Lung (tissue), 11 donors: ENCODE measurements at regions not wholly inside any gene's neighbourhood (a gene's known extent, or its start where the extent isn't known, plus 50 kb on each side); places are given as distances from the start of the nearest gene placed in this dataset.

Experiments
- ATAC-seq: fragments of 200-7000 bp; cut with Tn5 transposase; one replicate; pipeline ENCODE4 v1.9.1; 2020; ENCODE audit warnings: moderate number of reproducible peaks; ENCODE audit not compliant: insufficient read depth, low FRiP score
- DNase-seq, 3 donors: peaks; one replicate each; pipeline ENCODE4 v3.0.0-alpha.2; 2013 to 2017
- H3K27ac ChIP-seq, 2 donors: one replicate each; pipeline ENCODE4 v1.5.1; 2013; ENCODE audit warnings: mild to moderate bottlenecking in 2 of 2, moderate library complexity in 2 of 2, control low read depth in 1 of 2, inconsistent platforms in 1 of 2, low read depth in 1 of 2, low read length in 1 of 2
- H3K27me3 ChIP-seq, 3 donors: one replicate each; pipeline ENCODE4 v1.5.1; 2013; ENCODE audit warnings: low read length in 2 of 3; ENCODE audit not compliant: control insufficient read depth in 3 of 3, insufficient read depth in 3 of 3
- H3K36me3 ChIP-seq, 4 donors: one replicate each; pipeline ENCODE4 v1.5.1; 2013; ENCODE audit warnings: low read length in 4 of 4, mild to moderate bottlenecking in 1 of 4, moderate library complexity in 1 of 4; ENCODE audit not compliant: control insufficient read depth in 4 of 4, insufficient read depth in 4 of 4
- H3K4me1 ChIP-seq, 5 donors: one replicate each; pipeline ENCODE4 v1.5.1; 2013; ENCODE audit warnings: low read length in 5 of 5, mild to moderate bottlenecking in 2 of 5, moderate library complexity in 1 of 5; ENCODE audit not compliant: control insufficient read depth in 5 of 5, insufficient read depth in 5 of 5
- H3K4me3 ChIP-seq: one replicate; pipeline ENCODE4 v1.5.1; 2013; ENCODE audit warnings: mild to moderate bottlenecking, control low read depth, moderate library complexity
- H3K9ac ChIP-seq, 2 donors: one replicate each; pipeline ENCODE4 v1.5.1; 2013; ENCODE audit warnings: low read length in 2 of 2, control low read depth in 1 of 2; ENCODE audit not compliant: insufficient read depth in 1 of 2
- H3K9me3 ChIP-seq, 4 donors: one replicate each; pipeline ENCODE4 v1.5.1; 2013; ENCODE audit warnings: low read length in 3 of 4, mild to moderate bottlenecking in 1 of 4, moderate library complexity in 1 of 4; ENCODE audit not compliant: control insufficient read depth in 4 of 4, insufficient read depth in 3 of 4
- CTCF ChIP-seq: IDR thresholded peaks from 2 replicates; pipeline ENCODE4 v1.5.1; 2012; ENCODE audit warnings: mild to moderate bottlenecking; ENCODE audit errors: control extremely low read depth, extremely low read depth
- WGBS, 2 donors: extraction: QIAGEN DNeasy Blood & Tissue Kit; methylation state at CpG; one replicate each; pipeline ENCODE4 v1.1.7; 2013; 5-methylcytosine and 5-hydroxymethylcytosine counted together
- donor health status: control.
- donor health status: control.
- donor health status: Bipolar disorder and iron deficiency.
- donor health status: healthy.
- donor health status: DM: yes; HTN: yes; CAD: no.

- Histone ChIP-seq H3K9me3 (no peaks in the 10 kb centered on the region), H3K36me3 (no peaks in the 10 kb centered on the region), H3K9ac (no peak overlapping the region), H3K4me1 (no peaks in the 10 kb centered on the region), H3K27ac (no peak overlapping the region), H3K4me3 (no peak overlapping the region), H3K27me3 (no peaks in the 10 kb centered on the region)
- no peak for TF ChIP-seq CTCF
- no peak for ATAC-seq
- WGBS, 2 donors: 74 to 89% methylated on average over 1 of the region's 1 CpG
- DNase-seq: no peak
Observed at GRCh38 chr3:147987549-147987948, 578.4 kb downstream of the ZIC1 start.

GRCh38 chr3:147989344-147989743, 580.2 kb downstream of the ZIC1 start:
- WGBS, 2 donors: 95 to 96% methylated on average over 27 of the region's 27 CpGs
- Histone ChIP-seq H3K27me3 (no peaks in the 10 kb centered on the region), H3K4me1 (no peaks in the 10 kb centered on the region)

GRCh38 chr3:148002705-148003205, 593.6 kb downstream of the ZIC1 start:
- DNase-seq (no peak), ATAC-seq (no peak)
- Histone ChIP-seq H3K4me3 (no peak overlapping the region), H3K9me3 (peaks cover 0 to 2% (median 0%) of the 10 kb centered on the region in 4 donors), H3K27me3 (no peaks in the 10 kb centered on the region), H3K27ac (no peak overlapping the region), H3K9ac (no peak overlapping the region), H3K36me3 (no peaks in the 10 kb centered on the region), H3K4me1 (no peaks in the 10 kb centered on the region)
- no peak for TF ChIP-seq CTCF
- WGBS, 2 donors: 90% methylated on average over 4 of the region's 4 CpGs

More at GRCh38 chr3:147989344-147989743, 580.2 kb downstream of the ZIC1 start:
- Histone ChIP-seq H3K36me3 (no peaks in the 10 kb centered on the region), H3K9ac (no peak overlapping the region), H3K27ac (no peak overlapping the region), H3K4me3 (no peak overlapping the region), H3K9me3 (no peaks in the 10 kb centered on the region)
- no peak for DNase-seq
- no peak for ATAC-seq
- no peak for TF ChIP-seq CTCF

GRCh38 chr3:148004331-148004730, 595.2 kb downstream of the ZIC1 start:
- H3K27ac ChIP-seq: no peak overlapping the region
- ATAC-seq (no peak), DNase-seq (no peak)
- WGBS, 2 donors: 77 to 83% methylated on average over 3 of the region's 3 CpGs
- H3K9me3 ChIP-seq: peaks cover 0 to 2% (median 0%) of the 10 kb centered on the region in 4 donors
- H3K9ac ChIP-seq: no peak overlapping the region
- no peak overlapping the region for H3K4me3 ChIP-seq
- no peaks in the 10 kb centered on the region for H3K36me3 ChIP-seq
- H3K27me3 ChIP-seq: no peaks in the 10 kb centered on the region
- no peaks in the 10 kb centered on the region for H3K4me1 ChIP-seq
- TF ChIP-seq CTCF: no peak
